Panc1 (cell line): ENCODE measurements at regions not wholly inside any gene's neighbourhood (a gene's known extent, or its start where the extent isn't known, plus 50 kb on each side); places are given as distances from the start of the nearest gene placed in this dataset.

ENCODE experiments used
- ATAC-seq: fragments of 200-7000 bp; cut with Tn5 transposase; 2 replicates; pipeline ENCODE4 v1.9.1; 2020; ENCODE audit warnings: mild to moderate bottlenecking, moderate library complexity
- BruUV-seq: library from RNA; stranded (reverse); fragments of 400-500 nt; replicated peaks from 2 replicates; lab custom pipeline; 2021; lab: Mats Ljungman, UMichigan
- CTCF ChIA-PET: fragments of 300-600 bp; sonication (Branson Sonifier 250); formaldehyde crosslinking; loops from one replicate; lab custom pipeline; 2022; ENCODE audit warnings: antibody characterized with exemption; lab: Charles Lee
- POLR2A ChIA-PET: fragments of 300-600 bp; sonication (Branson Sonifier 250); formaldehyde crosslinking; loops from one replicate; lab custom pipeline; 2022; ENCODE audit warnings: antibody characterized with exemption; lab: Charles Lee
- DNase-seq: peaks from one replicate; pipeline ENCODE4 v3.0.0-alpha.2; 2010; ENCODE audit warnings: low read depth, low spot score
- H3K27ac ChIP-seq: 2 replicates; pipeline ENCODE4 v1.5.1; 2011; ENCODE audit warnings: mild to moderate bottlenecking, low read length, inconsistent platforms
- H3K27me3 ChIP-seq: fragments of 200-500 bp; sonication (Bioruptor generic); 2 replicates; pipeline ENCODE4 v1.6.0; 2014; ENCODE audit warnings: low read length, inconsistent platforms; ENCODE audit not compliant: control insufficient read depth, insufficient read depth
- H3K36me3 ChIP-seq: fragments of 200-500 bp; sonication (Bioruptor generic); 2 replicates; pipeline ENCODE4 v1.5.1; 2014; ENCODE audit warnings: inconsistent platforms, mild to moderate bottlenecking, low read length, moderate library complexity; ENCODE audit not compliant: control insufficient read depth, insufficient read depth
- H3K4me1 ChIP-seq: 2 replicates; pipeline ENCODE4 v1.5.1; 2011; ENCODE audit warnings: inconsistent platforms, mild to moderate bottlenecking, low read length, moderate library complexity; ENCODE audit not compliant: control insufficient read depth, insufficient read depth
- H3K4me3 ChIP-seq, 2 experiments: 2 replicates each; pipeline ENCODE4 v1.5.1; 2011 to 2012; ENCODE audit warnings: low read depth in 2 of 2, low read length in 2 of 2, mild to moderate bottlenecking in 2 of 2, inconsistent platforms in 1 of 2, moderate library complexity in 1 of 2
- H3K9me3 ChIP-seq: fragments of 200-500 bp; sonication (Bioruptor generic); 2 replicates; pipeline ENCODE4 v1.5.1; 2014; ENCODE audit warnings: low read depth, mild to moderate bottlenecking, inconsistent platforms, low read length, moderate library complexity; ENCODE audit not compliant: control insufficient read depth, insufficient read depth
- CTCF ChIP-seq: fragments of 450-650 bp; IDR thresholded peaks from 2 replicates; pipeline ENCODE4 v1.5.1; 2017; ENCODE audit warnings: mild to moderate bottlenecking
- POLR2AphosphoS5 ChIP-seq: IDR thresholded peaks from 2 replicates; pipeline ENCODE4 v1.6.1; 2012; ENCODE audit warnings: mild to moderate bottlenecking, low read depth, low read length, moderate library complexity
- REST ChIP-seq, 2 experiments: IDR thresholded peaks; 2 replicates each; pipeline ENCODE4 v1.6.1; 2011 to 2012; ENCODE audit warnings: low read depth in 2 of 2, control low read depth in 1 of 2, low read length in 1 of 2, mild to moderate bottlenecking in 1 of 2, moderate library complexity in 1 of 2; ENCODE audit not compliant: insufficient read depth in 1 of 2
- SIN3A ChIP-seq: IDR thresholded peaks from 2 replicates; pipeline ENCODE4 v1.6.1; 2012; ENCODE audit warnings: low read depth, mild to moderate bottlenecking, low read length, moderate library complexity, borderline replicate concordance; ENCODE audit not compliant: insufficient read depth
- TCF7L2 ChIP-seq: IDR thresholded peaks from 2 replicates; pipeline ENCODE4 v1.6.1; 2011; ENCODE audit warnings: mild to moderate bottlenecking, low read depth, low read length, inconsistent platforms
- in situ Hi-C: cut with HindIII; loops from 2 replicates; pipeline ENCODE4 v1.10.0; 2016; ENCODE audit warnings: low sequenced_read_pairs, low pct_unique_long_range_greater_than_20kb
- intact Hi-C: fragments of 100-400 bp; cut with micrococcal nuclease; formaldehyde crosslinking; loops from one replicate; pipeline ENCODE4 v1.10.0; 2022; ENCODE audit not compliant: unreplicated experiment

- TF ChIP-seq REST (IDR thresholded peaks at IDR 0.05; ENCODE audit: insufficient read depth in 1 of 2, low read depth in 2 of 2, low read length in 1 of 2): no peak
- no peak for TF ChIP-seq CTCF
- no peak for TF ChIP-seq SIN3A
- no peak for TF ChIP-seq TCF7L2
- Histone ChIP-seq H3K36me3 (no peaks in the 10 kb centered on the region), H3K9me3 (no peaks in the 10 kb centered on the region), H3K27me3 (no peaks in the 10 kb centered on the region), H3K4me3 (no peak overlapping the region), H3K27ac (no peak overlapping the region), H3K4me1 (no peaks in the 10 kb centered on the region)
- DNase-seq: no peak
- in situ Hi-C loops: no loop called here
- POLR2A ChIA-PET: no interaction called here
- CTCF ChIA-PET: no interaction called here
- intact Hi-C loops: no loop called here
- no peak for ATAC-seq
- no TSS peak for BruUV-seq
Observed at GRCh38 chr2:36277881-36278523, 77.6 kb upstream of the CRIM1 start.

GRCh38 chr2:36277146-36277808, 78.3 kb upstream of the CRIM1 start:
- peak; percentile 60; the same call in 1 of the 2 replicates for ATAC-seq
- ChIA-PET POLR2A (no interaction called here), CTCF (no interaction called here)
- BruUV-seq: no TSS peak
- in situ Hi-C loops: no loop called here
- peak; percentile 28 for DNase-seq
- no peak overlapping the region for H3K27ac ChIP-seq
- H3K4me3 ChIP-seq: no peak overlapping the region
- intact Hi-C loops: no loop called here
- no peak for TF ChIP-seq SIN3A
- no peak for TF ChIP-seq REST (IDR thresholded peaks at IDR 0.05; ENCODE audit: insufficient read depth in 1 of 2, low read depth in 2 of 2, low read length in 1 of 2)
- no peak for TF ChIP-seq TCF7L2
- TF ChIP-seq POLR2AphosphoS5: no peak
- no peak for TF ChIP-seq CTCF
- H3K36me3 ChIP-seq: no peaks in the 10 kb centered on the region
- no peaks in the 10 kb centered on the region for H3K4me1 ChIP-seq
- H3K27me3 ChIP-seq: no peaks in the 10 kb centered on the region
- H3K9me3 ChIP-seq: no peaks in the 10 kb centered on the region
